Endothelial cell (in vitro differentiated cells): ENCODE measurements at regions not wholly inside any gene's neighbourhood (a gene's known extent, or its start where the extent isn't known, plus 50 kb on each side); places are given as distances from the start of the nearest gene placed in this dataset.

Experiments used
- DNase-seq: peaks from one replicate; pipeline ENCODE4 v3.0.0; 2021; ENCODE audit warnings: low spot score
- H3K27ac Mint-ChIP-seq: one replicate; pipeline ENCODE4 v1.8.0; 2021; ENCODE audit warnings: mixed read lengths, inconsistent platforms; ENCODE audit not compliant: unreplicated experiment
- H3K27me3 Mint-ChIP-seq: one replicate; pipeline ENCODE4 v1.8.0; 2021; ENCODE audit warnings: mild to moderate bottlenecking, moderate library complexity, mixed read lengths, inconsistent platforms; ENCODE audit not compliant: unreplicated experiment
- H3K36me3 Mint-ChIP-seq: one replicate; pipeline ENCODE4 v1.8.0; 2021; ENCODE audit warnings: mild to moderate bottlenecking, low read depth, mixed read lengths, inconsistent platforms; ENCODE audit not compliant: unreplicated experiment
- H3K4me1 Mint-ChIP-seq: one replicate; pipeline ENCODE4 v1.8.0; 2021; ENCODE audit warnings: mild to moderate bottlenecking, mixed read lengths, inconsistent platforms; ENCODE audit not compliant: unreplicated experiment
- H3K4me3 Mint-ChIP-seq: one replicate; pipeline ENCODE4 v1.8.0; 2021; ENCODE audit warnings: mild to moderate bottlenecking, mixed read lengths, inconsistent platforms; ENCODE audit not compliant: unreplicated experiment
- H3K9me3 Mint-ChIP-seq: one replicate; pipeline ENCODE4 v1.8.0; 2021; ENCODE audit warnings: mixed read lengths, inconsistent platforms; ENCODE audit not compliant: unreplicated experiment
- TF ChIP-seq, protein P1 (sequence below): fragments of 200-600 bp; sonication (generic); IDR thresholded peaks from one replicate; pipeline ENCODE4 v1.5.0; 2021; ENCODE audit warnings: antibody characterized with exemption; ENCODE audit not compliant: unreplicated experiment

GRCh38 chr4:152114562-152114961, 353.8 kb upstream of the GATB start:
- no peak for DNase-seq
- H3K36me3 Mint-ChIP-seq = no peaks in the 10 kb centered on the region
- peaks cover 8% of the 10 kb centered on the region for H3K27me3 Mint-ChIP-seq
- H3K4me1 Mint-ChIP-seq = peaks cover 52% of the 10 kb centered on the region
- no peak overlapping the region for H3K4me3 Mint-ChIP-seq
- H3K9me3 Mint-ChIP-seq = no peaks in the 10 kb centered on the region
- no peak overlapping the region for H3K27ac Mint-ChIP-seq
- TF ChIP-seq, protein P1, sequence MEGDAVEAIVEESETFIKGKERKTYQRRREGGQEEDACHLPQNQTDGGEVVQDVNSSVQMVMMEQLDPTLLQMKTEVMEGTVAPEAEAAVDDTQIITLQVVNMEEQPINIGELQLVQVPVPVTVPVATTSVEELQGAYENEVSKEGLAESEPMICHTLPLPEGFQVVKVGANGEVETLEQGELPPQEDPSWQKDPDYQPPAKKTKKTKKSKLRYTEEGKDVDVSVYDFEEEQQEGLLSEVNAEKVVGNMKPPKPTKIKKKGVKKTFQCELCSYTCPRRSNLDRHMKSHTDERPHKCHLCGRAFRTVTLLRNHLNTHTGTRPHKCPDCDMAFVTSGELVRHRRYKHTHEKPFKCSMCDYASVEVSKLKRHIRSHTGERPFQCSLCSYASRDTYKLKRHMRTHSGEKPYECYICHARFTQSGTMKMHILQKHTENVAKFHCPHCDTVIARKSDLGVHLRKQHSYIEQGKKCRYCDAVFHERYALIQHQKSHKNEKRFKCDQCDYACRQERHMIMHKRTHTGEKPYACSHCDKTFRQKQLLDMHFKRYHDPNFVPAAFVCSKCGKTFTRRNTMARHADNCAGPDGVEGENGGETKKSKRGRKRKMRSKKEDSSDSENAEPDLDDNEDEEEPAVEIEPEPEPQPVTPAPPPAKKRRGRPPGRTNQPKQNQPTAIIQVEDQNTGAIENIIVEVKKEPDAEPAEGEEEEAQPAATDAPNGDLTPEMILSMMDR = no peak

- Mint-ChIP-seq H3K27me3 (peaks cover 8% of the 10 kb centered on the region), H3K9me3 (no peaks in the 10 kb centered on the region), H3K36me3 (no peaks in the 10 kb centered on the region), H3K4me1 (peaks cover 66% of the 10 kb centered on the region), H3K4me3 (no peak overlapping the region), H3K27ac (no peak overlapping the region)
- DNase-seq = no peak
- TF ChIP-seq, protein P1 = no peak
Observed at GRCh38 chr4:152112887-152113286, 352.1 kb upstream of the GATB start.

DNA sequence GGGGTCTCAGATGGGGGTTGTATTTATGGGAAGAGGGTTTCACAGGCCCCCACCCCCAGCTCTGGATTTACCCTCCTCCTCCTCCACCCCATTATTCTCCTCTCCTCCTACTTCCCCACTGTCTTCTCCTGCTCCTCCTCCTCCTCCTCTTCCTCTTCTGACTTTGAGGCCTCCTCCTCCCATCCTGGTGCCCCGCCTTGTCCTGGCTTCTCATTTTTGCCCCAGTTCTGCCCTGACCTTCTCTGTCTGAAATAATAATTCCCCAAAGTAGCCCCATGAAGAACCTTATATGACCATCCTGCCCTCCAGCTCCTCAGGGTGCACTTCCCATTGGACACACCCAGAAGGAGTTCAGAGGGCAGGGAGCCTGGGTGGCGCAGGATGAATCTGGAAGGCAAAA, 351.4 kb upstream of the GATB start:
- no peak overlapping the region for H3K27ac Mint-ChIP-seq
- no peaks in the 10 kb centered on the region for H3K36me3 Mint-ChIP-seq
- H3K4me1 Mint-ChIP-seq = peaks cover 68% of the 10 kb centered on the region
- TF ChIP-seq, protein P1 = no peak
- peaks cover 9% of the 10 kb centered on the region for H3K27me3 Mint-ChIP-seq
- H3K9me3 Mint-ChIP-seq = no peaks in the 10 kb centered on the region
- no peak overlapping the region for H3K4me3 Mint-ChIP-seq
- DNase-seq = no peak

GRCh38 chr4:152110780-152111179, 350.0 kb upstream of the GATB start:
- no peak overlapping the region for H3K4me3 Mint-ChIP-seq
- H3K36me3 Mint-ChIP-seq = no peaks in the 10 kb centered on the region
- TF ChIP-seq, protein P1 = no peak
- no peak for DNase-seq
- peaks cover 5% of the 10 kb centered on the region for H3K27me3 Mint-ChIP-seq
- H3K9me3 Mint-ChIP-seq = no peaks in the 10 kb centered on the region
- H3K4me1 Mint-ChIP-seq = peaks cover 65% of the 10 kb centered on the region
- H3K27ac Mint-ChIP-seq = no peak overlapping the region

DNA sequence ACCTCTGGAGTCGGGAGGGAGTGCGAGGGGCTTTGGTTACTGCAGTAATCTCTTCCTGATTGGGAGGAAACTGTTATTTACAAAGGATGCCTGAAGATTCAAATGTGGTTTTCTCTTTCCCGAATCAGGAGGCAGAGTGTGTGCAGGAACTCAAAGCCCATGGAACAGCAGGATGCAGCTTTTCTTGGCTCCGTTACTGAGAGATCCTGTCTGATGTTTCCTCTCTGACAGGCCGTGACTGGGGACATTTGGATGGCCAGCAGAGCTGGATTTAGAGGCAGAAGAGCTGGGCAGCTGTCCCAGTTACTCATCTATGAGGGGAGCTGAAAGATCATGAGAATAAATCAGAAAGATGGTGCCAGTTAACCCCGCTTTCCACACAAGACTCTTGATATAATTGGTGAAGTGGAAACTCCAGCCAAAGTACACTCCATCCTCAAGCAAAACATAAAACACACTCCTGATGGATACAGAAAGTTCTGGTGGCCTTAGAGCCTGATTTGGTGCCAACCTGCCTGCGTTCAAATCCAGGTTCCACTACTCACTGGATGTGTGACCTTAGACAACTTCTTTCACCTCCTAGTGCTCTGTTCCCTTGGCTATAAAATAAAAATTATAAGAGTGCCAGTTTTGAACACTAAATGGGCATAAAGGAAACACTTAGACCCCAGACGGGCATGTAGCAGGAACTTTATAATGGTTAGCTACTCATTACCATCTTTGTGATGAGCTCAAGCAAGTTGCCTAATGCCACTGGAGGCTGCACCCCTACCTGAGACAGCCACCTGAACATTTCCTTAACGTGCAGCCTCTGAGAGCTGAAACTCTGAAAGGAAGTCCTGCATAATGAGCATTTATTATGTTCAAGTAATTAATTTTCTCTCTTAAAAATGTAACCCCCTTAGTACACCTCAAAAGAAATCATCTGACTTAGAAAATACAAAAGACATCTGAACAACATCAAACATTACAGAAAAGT, 349.0 kb upstream of the GATB start:
- H3K27me3 Mint-ChIP-seq = peaks cover 8% of the 10 kb centered on the region
- peak; percentile 37 for DNase-seq
- H3K4me1 Mint-ChIP-seq = peaks cover 56% of the 10 kb centered on the region
- H3K27ac Mint-ChIP-seq = peak overlapping the region; percentile 90
- H3K36me3 Mint-ChIP-seq = no peaks in the 10 kb centered on the region
- TF ChIP-seq, protein P1 = no peak
- no peak overlapping the region for H3K4me3 Mint-ChIP-seq
- no peaks in the 10 kb centered on the region for H3K9me3 Mint-ChIP-seq
